Neural progenitor cell (in vitro differentiated cells): ENCODE measurements at regions not wholly inside any gene's neighbourhood (a gene's known extent, or its start where the extent isn't known, plus 50 kb on each side); places are given as distances from the start of the nearest gene placed in this dataset.

ENCODE experiments used
- DNase-seq: peaks from one replicate; pipeline ENCODE4 v3.0.0-alpha.2; 2016; ENCODE audit warnings: low spot score
- H2AFZ ChIP-seq: fragments of 200-600 bp; sonication (generic); replicated peaks from 2 replicates; pipeline ENCODE4 v1.6.1; 2016; ENCODE audit warnings: antibody characterized with exemption
- H3F3A ChIP-seq: fragments of 200-600 bp; sonication (generic); 2 replicates; pipeline ENCODE4 v1.6.1; 2016; ENCODE audit warnings: antibody characterized with exemption, low read depth
- H3K27ac ChIP-seq: fragments of 200-600 bp; sonication (generic); 2 replicates; pipeline ENCODE4 v1.5.1; 2016; ENCODE audit warnings: mild to moderate bottlenecking
- H3K27me3 ChIP-seq: fragments of 200-600 bp; sonication (generic); 2 replicates; pipeline ENCODE4 v1.6.1; 2016; ENCODE audit warnings: mild to moderate bottlenecking, moderate library complexity
- H3K36me3 ChIP-seq: fragments of 200-600 bp; sonication (generic); 2 replicates; pipeline ENCODE4 v1.5.1; 2016
- H3K4me1 ChIP-seq: fragments of 200-600 bp; sonication (generic); 2 replicates; pipeline ENCODE4 v1.6.1; 2016; ENCODE audit warnings: mixed run types
- H3K4me2 ChIP-seq: fragments of 200-600 bp; sonication (generic); 2 replicates; pipeline ENCODE4 v1.6.1; 2016
- H3K4me3 ChIP-seq: fragments of 200-600 bp; sonication (generic); 2 replicates; pipeline ENCODE4 v1.5.1; 2016
- H3K79me2 ChIP-seq: fragments of 200-600 bp; sonication (generic); 2 replicates; pipeline ENCODE4 v1.6.1; 2016; ENCODE audit warnings: low read depth
- H3K9ac ChIP-seq: fragments of 200-600 bp; sonication (generic); 2 replicates; pipeline ENCODE4 v1.6.1; 2016
- H3K9me3 ChIP-seq: fragments of 200-600 bp; sonication (generic); 2 replicates; pipeline ENCODE4 v1.5.1; 2016; ENCODE audit warnings: low read depth
- H4K20me1 ChIP-seq: fragments of 200-600 bp; sonication (generic); 2 replicates; pipeline ENCODE4 v1.6.1; 2016; ENCODE audit warnings: low read depth
- H3K27ac Mint-ChIP-seq: 3 replicates; pipeline ENCODE4 v1.8.0; 2021; ENCODE audit warnings: mixed read lengths
- H3K27me3 Mint-ChIP-seq: 2 replicates; pipeline ENCODE4 v1.8.0; 2022; ENCODE audit warnings: low read depth, mild to moderate bottlenecking, inconsistent platforms, moderate library complexity, mixed read lengths; ENCODE audit not compliant: insufficient read depth
- H3K36me3 Mint-ChIP-seq: 3 replicates; pipeline ENCODE4 v1.8.0; 2021; ENCODE audit warnings: mixed read lengths
- H3K4me1 Mint-ChIP-seq: 3 replicates; pipeline ENCODE4 v1.8.0; 2021; ENCODE audit warnings: mixed read lengths
- H3K4me3 Mint-ChIP-seq: 3 replicates; pipeline ENCODE4 v1.8.0; 2021; ENCODE audit warnings: mild to moderate bottlenecking, moderate library complexity, mixed read lengths
- H3K9me3 Mint-ChIP-seq: 3 replicates; pipeline ENCODE4 v1.8.0; 2020; ENCODE audit warnings: mixed read lengths
- EZH2 ChIP-seq: fragments of 200-600 bp; sonication (generic); IDR thresholded peaks from 2 replicates; pipeline ENCODE4 v1.6.1; 2017; ENCODE audit warnings: antibody characterized with exemption, mild to moderate bottlenecking, moderate library complexity
- EZH2phosphoT487 ChIP-seq: fragments of 200-600 bp; sonication (generic); IDR thresholded peaks from 2 replicates; pipeline ENCODE4 v1.6.1; 2017; ENCODE audit warnings: antibody characterized with exemption
- TF ChIP-seq, protein P1 (sequence below): fragments of 200-600 bp; sonication (generic); IDR thresholded peaks from 2 replicates; pipeline ENCODE4 v1.5.1; 2017; ENCODE audit warnings: antibody characterized with exemption, mild to moderate bottlenecking

DNA sequence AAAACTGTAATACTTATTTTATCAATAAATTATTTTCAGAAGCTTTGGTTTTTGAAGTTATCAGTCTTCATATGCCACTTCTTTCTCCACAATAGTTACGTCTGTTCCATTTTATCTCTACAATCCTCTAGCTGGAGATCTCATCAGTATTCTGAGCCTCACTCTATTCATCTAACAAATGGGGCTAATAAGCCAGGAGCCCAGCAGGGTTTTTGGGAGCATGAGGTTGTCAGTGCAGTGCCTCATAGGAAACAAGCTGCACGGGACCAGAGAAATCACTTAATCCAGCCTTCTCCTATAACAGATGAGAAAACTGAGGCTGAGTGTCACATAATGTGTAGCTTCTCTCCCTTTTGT lies 501.9 kb upstream of the RGS6 start:
- Histone ChIP-seq H2AFZ (no peak overlapping the region), H3K36me3 (peaks cover 4% of the 10 kb centered on the region), H3K4me2 (no peak overlapping the region), H3K4me3 (no peak overlapping the region), H3K27ac (no peak overlapping the region), H3K4me1 (peaks cover 4% of the 10 kb centered on the region), H3F3A (peaks cover 7% of the 10 kb centered on the region), H4K20me1 (no peaks in the 10 kb centered on the region), H3K9me3 (peaks cover 6% of the 10 kb centered on the region), H3K9ac (no peak overlapping the region), H3K27me3 (no peaks in the 10 kb centered on the region), H3K79me2 (peaks cover 60% of the 10 kb centered on the region)
- Mint-ChIP-seq H3K9me3 (peaks cover 16% of the 10 kb centered on the region), H3K27me3 (no peaks in the 10 kb centered on the region), H3K36me3 (peaks cover 17% of the 10 kb centered on the region), H3K4me1 (peaks cover 22% of the 10 kb centered on the region), H3K4me3 (no peak overlapping the region), H3K27ac (no peak overlapping the region)
- TF ChIP-seq, protein P1, sequence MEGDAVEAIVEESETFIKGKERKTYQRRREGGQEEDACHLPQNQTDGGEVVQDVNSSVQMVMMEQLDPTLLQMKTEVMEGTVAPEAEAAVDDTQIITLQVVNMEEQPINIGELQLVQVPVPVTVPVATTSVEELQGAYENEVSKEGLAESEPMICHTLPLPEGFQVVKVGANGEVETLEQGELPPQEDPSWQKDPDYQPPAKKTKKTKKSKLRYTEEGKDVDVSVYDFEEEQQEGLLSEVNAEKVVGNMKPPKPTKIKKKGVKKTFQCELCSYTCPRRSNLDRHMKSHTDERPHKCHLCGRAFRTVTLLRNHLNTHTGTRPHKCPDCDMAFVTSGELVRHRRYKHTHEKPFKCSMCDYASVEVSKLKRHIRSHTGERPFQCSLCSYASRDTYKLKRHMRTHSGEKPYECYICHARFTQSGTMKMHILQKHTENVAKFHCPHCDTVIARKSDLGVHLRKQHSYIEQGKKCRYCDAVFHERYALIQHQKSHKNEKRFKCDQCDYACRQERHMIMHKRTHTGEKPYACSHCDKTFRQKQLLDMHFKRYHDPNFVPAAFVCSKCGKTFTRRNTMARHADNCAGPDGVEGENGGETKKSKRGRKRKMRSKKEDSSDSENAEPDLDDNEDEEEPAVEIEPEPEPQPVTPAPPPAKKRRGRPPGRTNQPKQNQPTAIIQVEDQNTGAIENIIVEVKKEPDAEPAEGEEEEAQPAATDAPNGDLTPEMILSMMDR, result no peak
- TF ChIP-seq EZH2phosphoT487 (no peak), EZH2 (no peak)
- no peak for DNase-seq

DNA sequence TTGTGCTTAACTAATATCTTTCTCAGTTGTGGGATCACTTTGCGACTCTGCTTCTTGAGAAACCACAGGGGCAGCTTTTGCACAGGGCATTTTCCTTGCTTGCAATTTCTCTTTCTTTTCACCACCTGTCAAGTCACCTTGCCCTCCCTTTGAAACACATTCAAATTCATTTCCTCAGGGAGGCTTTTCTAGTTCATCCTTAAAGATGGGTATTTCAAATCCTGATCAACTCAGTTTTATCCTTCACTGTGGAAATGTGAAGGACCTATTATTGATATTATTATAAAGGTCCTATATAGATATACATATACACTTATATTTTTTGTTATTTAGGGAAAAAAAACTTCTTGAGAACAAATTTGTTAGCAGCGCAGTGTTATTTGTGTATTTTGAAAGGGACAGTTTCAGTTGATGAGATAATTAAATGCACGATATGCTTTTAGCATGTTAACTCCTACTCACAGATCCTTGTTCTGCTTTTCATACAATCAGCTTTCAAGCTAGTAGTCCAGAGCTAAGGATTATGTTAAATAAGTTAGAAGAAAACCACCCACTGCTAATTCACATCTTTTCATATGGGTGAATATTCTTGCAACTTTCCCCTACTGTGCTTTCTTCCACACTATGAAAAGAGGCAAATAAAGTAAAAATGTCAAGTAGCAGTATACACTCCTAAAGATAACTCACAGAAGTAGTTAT lies 501.4 kb upstream of the RGS6 start:
- Histone ChIP-seq H3K27me3 (no peaks in the 10 kb centered on the region), H3K9ac (no peak overlapping the region), H3K4me1 (peaks cover 4% of the 10 kb centered on the region), H3K9me3 (peaks cover 5% of the 10 kb centered on the region), H3K79me2 (peaks cover 58% of the 10 kb centered on the region), H2AFZ (no peak overlapping the region), H3K4me3 (no peak overlapping the region), H3K36me3 (peaks cover 3% of the 10 kb centered on the region), H3K27ac (no peak overlapping the region), H4K20me1 (no peaks in the 10 kb centered on the region), H3K4me2 (no peak overlapping the region), H3F3A (peaks cover 7% of the 10 kb centered on the region)
- DNase-seq, result no peak
- H3K27ac Mint-ChIP-seq, result no peak overlapping the region
- peaks cover 22% of the 10 kb centered on the region for H3K4me1 Mint-ChIP-seq
- H3K27me3 Mint-ChIP-seq, result no peaks in the 10 kb centered on the region
- H3K4me3 Mint-ChIP-seq, result no peak overlapping the region
- peaks cover 14% of the 10 kb centered on the region for H3K9me3 Mint-ChIP-seq
- peaks cover 16% of the 10 kb centered on the region for H3K36me3 Mint-ChIP-seq
- TF ChIP-seq EZH2, result no peak
- no peak for TF ChIP-seq EZH2phosphoT487
- TF ChIP-seq, protein P1, result no peak

DNA sequence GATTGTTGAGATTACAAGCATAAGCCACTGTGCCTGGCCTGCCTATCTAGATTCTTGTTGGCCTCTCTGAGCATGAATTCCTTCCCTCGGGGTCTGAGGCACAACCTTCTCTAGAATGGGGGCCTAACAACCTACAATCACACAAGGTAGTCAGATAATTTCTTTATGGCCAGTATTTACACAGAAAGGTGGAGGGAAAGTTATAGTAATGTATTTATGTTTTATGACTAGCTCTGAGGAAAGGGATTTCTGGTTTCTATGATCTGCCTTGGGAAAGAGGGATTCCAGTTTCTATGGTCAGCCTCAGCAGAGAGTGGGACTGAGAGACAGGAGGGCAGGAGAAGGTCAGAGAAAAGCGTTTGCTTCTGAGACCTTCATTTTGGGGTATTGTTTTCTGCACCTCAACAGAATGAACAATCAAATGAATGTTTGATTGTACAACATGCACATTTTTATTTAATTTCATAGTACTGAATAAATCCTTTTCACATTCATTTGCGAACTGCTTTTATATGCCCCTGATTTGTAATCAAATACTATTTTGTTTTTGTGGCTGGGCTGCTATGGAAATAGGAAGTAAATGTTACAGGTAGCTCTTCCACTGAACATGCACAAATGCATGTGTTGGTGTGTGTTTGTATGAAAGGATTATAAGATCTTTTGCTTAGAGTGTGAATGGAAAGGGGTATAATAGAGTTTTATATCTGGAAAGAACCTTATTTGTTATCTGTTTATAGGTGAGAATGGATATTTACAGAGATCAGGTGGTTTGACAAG lies 499.7 kb upstream of the RGS6 start:
- Histone ChIP-seq H3K9ac (no peak overlapping the region), H3K4me2 (no peak overlapping the region), H3K79me2 (peaks cover 60% of the 10 kb centered on the region), H4K20me1 (no peaks in the 10 kb centered on the region), H3K4me1 (peaks cover 7% of the 10 kb centered on the region), H3K36me3 (no peaks in the 10 kb centered on the region), H3F3A (peaks cover 7% of the 10 kb centered on the region), H3K9me3 (no peaks in the 10 kb centered on the region), H2AFZ (no peak overlapping the region), H3K4me3 (no peak overlapping the region), H3K27me3 (no peaks in the 10 kb centered on the region), H3K27ac (no peak overlapping the region)
- no peak overlapping the region for H3K4me3 Mint-ChIP-seq
- H3K27me3 Mint-ChIP-seq, result no peaks in the 10 kb centered on the region
- H3K36me3 Mint-ChIP-seq, result peaks cover 10% of the 10 kb centered on the region
- peaks cover 22% of the 10 kb centered on the region for H3K4me1 Mint-ChIP-seq
- TF ChIP-seq EZH2 (no peak), EZH2phosphoT487 (no peak)
- TF ChIP-seq, protein P1, result no peak
- H3K9me3 Mint-ChIP-seq, result peaks cover 5% of the 10 kb centered on the region
- no peak for DNase-seq
- H3K27ac Mint-ChIP-seq, result peak overlapping the region; percentile 7
